HepG2 (cell line): ENCODE measurements at regions not wholly inside any gene's neighbourhood (a gene's known extent, or its start where the extent isn't known, plus 50 kb on each side); places are given as distances from the start of the nearest gene placed in this dataset.

ENCODE experiments used
- ATAC-seq: fragments of 200-7000 bp; cut with Tn5 transposase; 3 replicates; pipeline ENCODE4 v1.9.1; 2020; ENCODE audit warnings: mild to moderate bottlenecking, moderate library complexity
- BruUV-seq: library from RNA; stranded (reverse); fragments of 400-500 nt; replicated peaks from 2 replicates; lab custom pipeline; 2021; lab: Mats Ljungman, UMichigan
- CTCF ChIA-PET: fragments of 300-600 bp; formaldehyde crosslinking; extraction: SDS; loops from one replicate; lab custom pipeline; 2021; ENCODE audit warnings: low total read pairs, inconsistent platforms, low intra/inter-chr PET ratio; lab: Yijun Ruan, JAX
- POLR2A ChIA-PET: fragments of 350-600 bp; sonication (Branson Sonifier 250); formaldehyde crosslinking; loops from one replicate; lab custom pipeline; 2020; ENCODE audit warnings: antibody characterized with exemption, inconsistent platforms; lab: Yijun Ruan, JAX
- DNase-seq: peaks from one replicate; pipeline ENCODE4 v3.0.0-alpha.2; 2015; ENCODE audit warnings: low spot score
- FAIRE-seq: peaks from 3 replicates; lab custom pipeline; 2011; peaks lifted over from hg19 to GRCh38; lab: Jason Lieb, UNC
- H2AFZ ChIP-seq: one replicate; pipeline ENCODE4 v1.6.1; 2011; ENCODE audit warnings: low read length, inconsistent platforms
- H3K27ac ChIP-seq: fragments of 300-600 bp; 3 replicates; pipeline ENCODE4 v1.8.0; 2011; ENCODE audit warnings: mixed run types, mild to moderate bottlenecking, mixed read lengths, low read length, inconsistent platforms; ENCODE audit not compliant: insufficient read depth; ENCODE audit errors: extremely low read length
- H3K27me3 ChIP-seq, 2 experiments: fragments of 200-600 bp in 1 of 2; 2 replicates in 1 of 2; 3 replicates in 1 of 2; pipeline versions ENCODE4 v1.6.0 to v1.8.0; 2011; ENCODE audit warnings: low read length in 2 of 2, mild to moderate bottlenecking in 2 of 2, moderate library complexity in 2 of 2, inconsistent platforms in 1 of 2; ENCODE audit not compliant: insufficient read depth in 2 of 2, control insufficient read depth in 1 of 2
- H3K36me3 ChIP-seq, 2 experiments: fragments of 200-600 bp in 1 of 2; replicated peaks in 1 of 2; 2 replicates in 1 of 2; 3 replicates in 1 of 2; pipeline versions ENCODE4 v1.5.1 to v1.8.0; 2011; ENCODE audit warnings: low read length in 2 of 2, inconsistent platforms in 1 of 2; ENCODE audit not compliant: insufficient read depth in 2 of 2, control insufficient read depth in 1 of 2
- H3K4me1 ChIP-seq: 2 replicates; pipeline ENCODE4 v1.5.1; 2012; ENCODE audit warnings: low read length, inconsistent platforms; ENCODE audit not compliant: insufficient read depth
- H3K4me2 ChIP-seq: 2 replicates; pipeline ENCODE4 v1.6.0; 2011; ENCODE audit warnings: low read depth, low read length, inconsistent platforms
- H3K4me3 ChIP-seq, 3 experiments: fragments of 200-600 bp in 1 of 3; sonication (generic), shearing (Covaris generic) in 1 of 3; replicated peaks in 1 of 3; 2 replicates each; pipeline ENCODE4 v1.5.1; 2011 to 2016; ENCODE audit warnings: low read length in 3 of 3, inconsistent platforms in 2 of 3, low read depth in 2 of 3, mild to moderate bottlenecking in 2 of 3, control low read depth in 1 of 3, mixed read lengths in 1 of 3; ENCODE audit not compliant: insufficient read depth in 1 of 3
- H3K79me2 ChIP-seq: one replicate; pipeline ENCODE4 v1.6.1; 2011; ENCODE audit warnings: low read length, inconsistent platforms; ENCODE audit not compliant: insufficient read depth
- H3K9ac ChIP-seq: 2 replicates; pipeline ENCODE4 v1.6.0; 2011; ENCODE audit warnings: mild to moderate bottlenecking, low read depth, low read length, inconsistent platforms; ENCODE audit not compliant: insufficient read depth
- H3K9me3 ChIP-seq: 2 replicates; pipeline ENCODE4 v1.5.1; 2012; ENCODE audit warnings: mild to moderate bottlenecking, low read length
- H4K20me1 ChIP-seq: 2 replicates; pipeline ENCODE4 v1.6.0; 2011; ENCODE audit warnings: inconsistent platforms, mild to moderate bottlenecking, low read length, moderate library complexity; ENCODE audit not compliant: insufficient read depth
- ETV6 ChIP-seq: sonication (generic); formaldehyde crosslinking; conservative IDR thresholded peaks from 2 replicates; pipeline ENCODE4 v1.4.0; 2020; ENCODE audit warnings: missing genetic modification reagents
- ISX ChIP-seq: sonication (generic); formaldehyde crosslinking; conservative IDR thresholded peaks from 2 replicates; pipeline ENCODE4 v1.5.0; 2020; ENCODE audit warnings: missing genetic modification reagents
- MED13 ChIP-seq: sonication (generic); formaldehyde crosslinking; IDR thresholded peaks from 2 replicates; pipeline ENCODE4 v1.5.0; 2020; ENCODE audit warnings: missing genetic modification reagents
- MZF1 ChIP-seq: sonication (generic); formaldehyde crosslinking; IDR thresholded peaks from 2 replicates; pipeline ENCODE4 v1.8.1; 2023; ENCODE audit warnings: mild to moderate bottlenecking, missing genetic modification reagents, borderline replicate concordance
- PLRG1 ChIP-seq: fragments of 450-650 bp; conservative IDR thresholded peaks from 2 replicates; pipeline ENCODE4 v1.6.1; 2016
- POLR2G ChIP-seq: fragments of 200-400 bp; formaldehyde crosslinking; IDR thresholded peaks from 2 replicates; pipeline ENCODE4 v1.6.1; 2018; ENCODE audit warnings: mild to moderate bottlenecking, low read depth, low read length, moderate library complexity
- REL ChIP-seq: sonication (generic); formaldehyde crosslinking; conservative IDR thresholded peaks from 2 replicates; pipeline ENCODE4 v1.8.0; 2022; ENCODE audit warnings: mild to moderate bottlenecking, missing genetic modification reagents, moderate library complexity
- ZFYVE20 ChIP-seq: sonication (generic); formaldehyde crosslinking; IDR thresholded peaks from 2 replicates; pipeline ENCODE4 v1.8.0; 2023; ENCODE audit warnings: low read depth, mild to moderate bottlenecking, moderate library complexity, missing genetic modification reagents, borderline replicate concordance
- ZNF253 ChIP-seq: sonication (generic); formaldehyde crosslinking; IDR thresholded peaks from 2 replicates; pipeline ENCODE4 v1.8.0; 2022; ENCODE audit warnings: mild to moderate bottlenecking, missing genetic modification reagents, borderline replicate concordance
- ZNF326 ChIP-seq: sonication (generic); formaldehyde crosslinking; IDR thresholded peaks from 2 replicates; pipeline ENCODE4 v1.4.0; 2020; ENCODE audit warnings: missing genetic modification reagents, borderline replicate concordance
- ZNF589 ChIP-seq: sonication (generic); formaldehyde crosslinking; conservative IDR thresholded peaks from 2 replicates; pipeline ENCODE4 v1.8.0; 2022; ENCODE audit warnings: mild to moderate bottlenecking, moderate library complexity, missing genetic modification reagents
- WGBS: methylation state at CpG from one replicate; pipeline ENCODE4 v1.1.6; 2017; ENCODE audit warnings: low lambda C conversion rate; 5-methylcytosine and 5-hydroxymethylcytosine counted together
- in situ Hi-C: cut with HindIII; loops from 2 replicates; pipeline ENCODE4 v1.10.0; 2017; ENCODE audit warnings: low pct_unique_long_range_greater_than_20kb; ENCODE audit not compliant: extremely low pct_ligation_motif_present
- intact Hi-C: fragments of 100-400 bp; cut with micrococcal nuclease; formaldehyde crosslinking; loops from one replicate; pipeline ENCODE4 v1.10.0; 2022; ENCODE audit not compliant: unreplicated experiment
- TF ChIP-seq, protein P1 (sequence below): sonication (generic); formaldehyde crosslinking; IDR thresholded peaks from 2 replicates; pipeline ENCODE4 v1.8.1; 2022; ENCODE audit warnings: low read depth, mild to moderate bottlenecking, missing genetic modification reagents

GRCh38 chr12:31853977-31854376, 105.2 kb upstream of the RESF1 start (continued):
- TF ChIP-seq, protein P1, sequence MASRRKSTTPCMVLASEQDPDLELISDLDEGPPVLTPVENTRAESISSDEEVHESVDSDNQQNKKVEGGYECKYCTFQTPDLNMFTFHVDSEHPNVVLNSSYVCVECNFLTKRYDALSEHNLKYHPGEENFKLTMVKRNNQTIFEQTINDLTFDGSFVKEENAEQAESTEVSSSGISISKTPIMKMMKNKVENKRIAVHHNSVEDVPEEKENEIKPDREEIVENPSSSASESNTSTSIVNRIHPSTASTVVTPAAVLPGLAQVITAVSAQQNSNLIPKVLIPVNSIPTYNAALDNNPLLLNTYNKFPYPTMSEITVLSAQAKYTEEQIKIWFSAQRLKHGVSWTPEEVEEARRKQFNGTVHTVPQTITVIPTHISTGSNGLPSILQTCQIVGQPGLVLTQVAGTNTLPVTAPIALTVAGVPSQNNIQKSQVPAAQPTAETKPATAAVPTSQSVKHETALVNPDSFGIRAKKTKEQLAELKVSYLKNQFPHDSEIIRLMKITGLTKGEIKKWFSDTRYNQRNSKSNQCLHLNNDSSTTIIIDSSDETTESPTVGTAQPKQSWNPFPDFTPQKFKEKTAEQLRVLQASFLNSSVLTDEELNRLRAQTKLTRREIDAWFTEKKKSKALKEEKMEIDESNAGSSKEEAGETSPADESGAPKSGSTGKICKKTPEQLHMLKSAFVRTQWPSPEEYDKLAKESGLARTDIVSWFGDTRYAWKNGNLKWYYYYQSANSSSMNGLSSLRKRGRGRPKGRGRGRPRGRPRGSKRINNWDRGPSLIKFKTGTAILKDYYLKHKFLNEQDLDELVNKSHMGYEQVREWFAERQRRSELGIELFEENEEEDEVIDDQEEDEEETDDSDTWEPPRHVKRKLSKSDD (CRISPR knock-in tag), result peak; percentile 26; the same call in 1 of the 2 replicates
- TF ChIP-seq, all 625 proteins: peak for 42

DNA sequence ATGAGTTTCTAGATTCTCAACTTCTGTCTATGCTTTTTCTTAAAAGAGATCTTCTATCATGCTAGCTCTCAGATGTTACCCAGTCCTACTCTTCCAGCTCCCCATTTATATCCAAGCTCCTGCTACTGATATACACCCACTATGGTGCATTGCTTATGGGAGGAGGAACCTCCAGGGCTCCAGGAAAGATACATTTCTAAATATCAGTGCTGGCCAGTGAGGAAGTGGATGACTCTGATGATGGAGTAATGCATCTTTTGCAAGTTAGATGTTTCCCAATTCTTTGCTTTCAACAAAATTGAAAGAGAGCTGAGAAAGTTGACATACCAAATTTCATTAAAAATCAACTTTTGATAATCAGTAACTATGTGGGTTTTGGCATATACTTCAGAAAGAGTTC, 105.7 kb upstream of the RESF1 start:
- H3K9ac ChIP-seq, result no peak overlapping the region
- ATAC-seq (no peak), FAIRE-seq (no peak), DNase-seq (no peak)
- no peaks in the 10 kb centered on the region for H3K27me3 ChIP-seq
- no peaks in the 10 kb centered on the region for H4K20me1 ChIP-seq
- H3K27ac ChIP-seq, result no peak overlapping the region
- H3K4me3 ChIP-seq, result no peak overlapping the region
- intact Hi-C loops (no loop called here), in situ Hi-C loops (no loop called here)
- H3K36me3 ChIP-seq, result no peaks in the 10 kb centered on the region
- H3K4me2 ChIP-seq, result no peak overlapping the region
- H3K79me2 ChIP-seq, result no peaks in the 10 kb centered on the region
- H3K4me1 ChIP-seq, result peaks cover 20% of the 10 kb centered on the region
- ChIA-PET CTCF (no interaction called here), POLR2A (no interaction called here)
- no TSS peak for BruUV-seq
- TF ChIP-seq ZFYVE20 (CRISPR knock-in tag) (no peak), ISX (CRISPR knock-in tag) (no peak), MED13 (CRISPR knock-in tag) (no peak)
- peaks cover 35% of the 10 kb centered on the region for H3K9me3 ChIP-seq
- no peak overlapping the region for H2AFZ ChIP-seq

GRCh38 chr12:31850268-31850667, 108.9 kb upstream of the RESF1 start:
- 16% methylated on average over 3 of the region's 3 CpGs for WGBS
- Histone ChIP-seq H3K79me2 (no peaks in the 10 kb centered on the region), H3K9me3 (peaks cover 49% of the 10 kb centered on the region)
- no peak for TF ChIP-seq ZNF326
- TF ChIP-seq ZNF589 (CRISPR knock-in tag), result no peak
- no peak for TF ChIP-seq POLR2G
- TF ChIP-seq MZF1, result no peak
- TF ChIP-seq REL, result no peak
- TF ChIP-seq ZNF253 (CRISPR knock-in tag), result no peak
- TF ChIP-seq ETV6 (CRISPR knock-in tag), result no peak
- no peak for TF ChIP-seq PLRG1
- TF ChIP-seq, all 625 proteins: peak for 0
- BruUV-seq, result no TSS peak
- Histone ChIP-seq H2AFZ (no peak overlapping the region), H3K27ac (no peak overlapping the region), H3K4me1 (peaks cover 35% of the 10 kb centered on the region), H3K4me3 (no peak overlapping the region), H3K36me3 (no peaks in the 10 kb centered on the region), H4K20me1 (no peaks in the 10 kb centered on the region), H3K9ac (no peak overlapping the region), H3K4me2 (no peak overlapping the region), H3K27me3 (no peaks in the 10 kb centered on the region)
- FAIRE-seq (no peak), ATAC-seq (no peak), DNase-seq (no peak)
- ChIA-PET POLR2A (no interaction called here), CTCF (no interaction called here)
- intact Hi-C loops (no loop called here), in situ Hi-C loops (no loop called here)
